H9 (cell line): ENCODE measurements at regions not wholly inside any gene's neighbourhood (a gene's known extent, or its start where the extent isn't known, plus 50 kb on each side); places are given as distances from the start of the nearest gene placed in this dataset.

ENCODE experiments used
- DNase-seq: peaks from one replicate; pipeline ENCODE4 v3.0.0-alpha.2; 2017
- H2AFZ ChIP-seq: one replicate; pipeline ENCODE4 v1.6.1; 2013; ENCODE audit warnings: mild to moderate bottlenecking, low read length, control low read depth, moderate library complexity
- H2AK5ac ChIP-seq: 2 replicates; pipeline ENCODE4 v1.6.1; 2013; ENCODE audit warnings: low read length, control low read depth, mixed read lengths; ENCODE audit not compliant: insufficient read length
- H2BK120ac ChIP-seq: one replicate; pipeline ENCODE4 v1.6.1; 2013; ENCODE audit warnings: low read depth, mild to moderate bottlenecking, low read length, control low read depth, inconsistent platforms; ENCODE audit not compliant: poor library complexity, severe bottlenecking
- H2BK12ac ChIP-seq: 2 replicates; pipeline ENCODE4 v1.6.1; 2013; ENCODE audit warnings: low read length, control low read depth, mixed read lengths, low read depth; ENCODE audit not compliant: insufficient read length
- H2BK15ac ChIP-seq: 2 replicates; pipeline ENCODE4 v1.6.1; 2013; ENCODE audit warnings: low read depth, low read length, control low read depth
- H2BK20ac ChIP-seq: one replicate; pipeline ENCODE4 v1.6.1; 2013; ENCODE audit warnings: low read depth, mild to moderate bottlenecking, low read length, control low read depth, inconsistent platforms; ENCODE audit not compliant: poor library complexity, severe bottlenecking
- H2BK5ac ChIP-seq: 2 replicates; pipeline ENCODE4 v1.6.1; 2013; ENCODE audit warnings: low read length, control low read depth, mixed read lengths; ENCODE audit not compliant: insufficient read length
- H3K14ac ChIP-seq: 2 replicates; pipeline ENCODE4 v1.6.1; 2013; ENCODE audit warnings: low read length, control low read depth; ENCODE audit not compliant: insufficient read depth
- H3K18ac ChIP-seq: 2 replicates; pipeline ENCODE4 v1.6.1; 2013; ENCODE audit warnings: low read depth, mild to moderate bottlenecking, mixed read lengths, low read length, control low read depth; ENCODE audit not compliant: insufficient read length
- H3K23ac ChIP-seq: 2 replicates; pipeline ENCODE4 v1.6.1; 2013; ENCODE audit warnings: low read length, control low read depth, mixed read lengths, low read depth; ENCODE audit not compliant: insufficient read length
- H3K23me2 ChIP-seq: 2 replicates; pipeline ENCODE4 v1.6.1; 2013; ENCODE audit warnings: low read depth, mild to moderate bottlenecking, mixed read lengths, low read length, control low read depth; ENCODE audit not compliant: insufficient read length, poor library complexity, severe bottlenecking
- H3K27ac ChIP-seq: 2 replicates; pipeline ENCODE4 v1.5.1; 2013; ENCODE audit warnings: low read length, control low read depth, mixed read lengths, low read depth; ENCODE audit not compliant: insufficient read length
- H3K27me3 ChIP-seq: 2 replicates; pipeline ENCODE4 v1.6.1; 2013; ENCODE audit warnings: low read length, control low read depth, inconsistent platforms; ENCODE audit not compliant: insufficient read depth
- H3K4ac ChIP-seq: 2 replicates; pipeline ENCODE4 v1.6.1; 2013; ENCODE audit warnings: low read depth, mild to moderate bottlenecking, control low read depth, inconsistent platforms, low read length, moderate library complexity
- H3K4me1 ChIP-seq: 2 replicates; pipeline ENCODE4 v1.6.1; 2013; ENCODE audit warnings: low read length, control low read depth, inconsistent platforms; ENCODE audit not compliant: insufficient read depth
- H3K4me2 ChIP-seq: 2 replicates; pipeline ENCODE4 v1.6.1; 2013; ENCODE audit warnings: low read length, control low read depth, mixed read lengths; ENCODE audit not compliant: insufficient read length, insufficient read depth
- H3K56ac ChIP-seq: 2 replicates; pipeline ENCODE4 v1.6.1; 2013; ENCODE audit warnings: low read depth, mild to moderate bottlenecking, mixed read lengths, low read length, control low read depth; ENCODE audit not compliant: insufficient read length
- H3K79me1 ChIP-seq: 2 replicates; pipeline ENCODE4 v1.6.1; 2013; ENCODE audit warnings: low read depth, mild to moderate bottlenecking, moderate library complexity, low read length, control low read depth, inconsistent platforms; ENCODE audit not compliant: insufficient read depth, poor library complexity, severe bottlenecking
- H3K79me2 ChIP-seq: 2 replicates; pipeline ENCODE4 v1.6.1; 2013; ENCODE audit warnings: low read length, control low read depth, inconsistent platforms; ENCODE audit not compliant: insufficient read depth
- H3K9ac ChIP-seq: 2 replicates; pipeline ENCODE4 v1.6.1; 2013; ENCODE audit warnings: low read length, control low read depth, mixed read lengths; ENCODE audit not compliant: insufficient read length; ENCODE audit errors: extremely low read depth
- H3K9me3 ChIP-seq: one replicate; pipeline ENCODE4 v1.6.1; 2013; ENCODE audit warnings: low read depth, low read length, inconsistent platforms; ENCODE audit not compliant: control insufficient read depth
- H3T11ph ChIP-seq: one replicate; pipeline ENCODE4 v1.6.1; 2013; ENCODE audit warnings: mild to moderate bottlenecking, low read length, control low read depth, inconsistent platforms
- H4K20me1 ChIP-seq: one replicate; pipeline ENCODE4 v1.6.1; 2013; ENCODE audit not compliant: control insufficient read depth, insufficient read length, insufficient read depth
- H4K5ac ChIP-seq: 2 replicates; pipeline ENCODE4 v1.6.1; 2013; ENCODE audit warnings: low read depth, mild to moderate bottlenecking, mixed read lengths, low read length, control low read depth; ENCODE audit not compliant: insufficient read length
- H4K8ac ChIP-seq: replicated peaks from 2 replicates; pipeline ENCODE4 v1.6.1; 2013; ENCODE audit warnings: low read length, control low read depth, mixed read lengths, low read depth; ENCODE audit not compliant: insufficient read length
- H4K91ac ChIP-seq: 2 replicates; pipeline ENCODE4 v1.6.1; 2013; ENCODE audit warnings: low read depth, mild to moderate bottlenecking, moderate library complexity, mixed read lengths, low read length, control low read depth; ENCODE audit not compliant: insufficient read length
- H3K27ac Mint-ChIP-seq, 3 experiments: 2 replicates in 2 of 3; 3 replicates in 1 of 3; pipeline ENCODE4 v1.8.0; 2020 to 2021; ENCODE audit warnings: mixed read lengths in 3 of 3, mild to moderate bottlenecking in 1 of 3, moderate library complexity in 1 of 3
- H3K27me3 Mint-ChIP-seq: 2 replicates; pipeline ENCODE4 v1.8.0; 2021; ENCODE audit warnings: low read depth, mild to moderate bottlenecking, moderate library complexity, mixed read lengths
- H3K36me3 Mint-ChIP-seq, 3 experiments: 2 replicates in 2 of 3; 3 replicates in 1 of 3; pipeline ENCODE4 v1.8.0; 2020 to 2021; ENCODE audit warnings: low read depth in 3 of 3, mixed read lengths in 3 of 3; ENCODE audit not compliant: insufficient read depth in 1 of 3
- H3K4me1 Mint-ChIP-seq, 2 experiments: 2 replicates each; pipeline ENCODE4 v1.8.0; 2020; ENCODE audit warnings: mixed read lengths in 2 of 2
- H3K4me3 Mint-ChIP-seq, 2 experiments: 2 replicates in 1 of 2; 3 replicates in 1 of 2; pipeline ENCODE4 v1.8.0; 2020 to 2021; ENCODE audit warnings: mild to moderate bottlenecking in 2 of 2, mixed read lengths in 2 of 2, moderate library complexity in 1 of 2
- H3K9me3 Mint-ChIP-seq, 2 experiments: 2 replicates in 1 of 2; 3 replicates in 1 of 2; pipeline ENCODE4 v1.8.0; 2020; ENCODE audit warnings: mild to moderate bottlenecking in 2 of 2, mixed read lengths in 2 of 2, moderate library complexity in 1 of 2
- WGBS: extraction: QIAGEN DNeasy Blood & Tissue Kit; methylation state at CpG from one replicate; pipeline ENCODE4 v1.1.7; 2013; ENCODE audit warnings: missing lambda C conversion rate, low lambda C conversion rate, mixed read lengths; ENCODE audit not compliant: insufficient read length; ENCODE audit errors: extremely low coverage; 5-methylcytosine and 5-hydroxymethylcytosine counted together
- TF ChIP-seq, protein P1 (sequence below): fragments of 200-600 bp; sonication (generic); conservative IDR thresholded peaks from 3 replicates; pipeline ENCODE4 v1.8.0; 2021; ENCODE audit warnings: antibody characterized with exemption, mild to moderate bottlenecking

DNA sequence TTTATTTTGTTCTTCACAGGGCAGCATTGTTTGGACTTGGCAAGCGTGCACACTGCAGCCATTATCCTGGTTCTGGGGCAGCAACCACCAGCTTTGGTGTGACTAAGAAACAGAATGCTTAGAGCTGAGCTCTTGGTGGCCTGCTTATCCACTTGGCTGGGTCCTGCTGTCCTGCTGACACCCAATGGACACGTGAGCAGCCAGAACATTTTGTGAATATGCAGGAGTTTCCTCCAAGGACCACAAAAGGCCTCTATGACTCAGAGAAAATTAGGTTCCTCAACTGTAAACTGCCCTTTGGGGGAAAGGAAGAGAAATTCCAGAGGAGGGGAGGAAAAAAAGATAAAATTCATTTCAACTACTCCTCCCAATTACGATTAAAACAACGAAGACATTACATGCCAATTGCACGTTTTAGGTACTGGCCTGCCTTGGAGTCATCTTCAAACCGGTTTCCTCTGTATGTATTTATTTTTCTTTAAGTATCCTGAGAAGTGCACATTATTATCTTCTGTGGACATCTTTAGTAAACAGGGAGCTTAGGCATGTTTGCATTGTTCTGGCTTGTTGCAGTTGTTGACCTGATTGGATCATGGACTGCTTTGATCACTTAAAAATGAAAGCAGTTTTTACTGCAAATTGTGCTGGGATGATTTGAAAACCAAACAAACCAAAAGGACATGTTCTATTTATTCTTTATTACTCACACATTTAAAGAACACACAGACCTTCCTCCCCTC is 82.3 kb upstream of the TLE4 start:
- Histone ChIP-seq H3K79me1 (no peaks in the 10 kb centered on the region), H2AFZ (no peak overlapping the region), H4K8ac (no peak overlapping the region), H2BK15ac (no peak overlapping the region), H3K9me3 (no peaks in the 10 kb centered on the region), H3K14ac (no peak overlapping the region), H2AK5ac (no peak overlapping the region), H3K56ac (no peak overlapping the region), H4K20me1 (no peaks in the 10 kb centered on the region), H3K4me2 (no peak overlapping the region), H2BK5ac (no peak overlapping the region), H2BK120ac (no peak overlapping the region), H3T11ph (no peak overlapping the region), H2BK12ac (no peak overlapping the region), H2BK20ac (no peak overlapping the region), H3K79me2 (no peaks in the 10 kb centered on the region), H3K9ac (no peak overlapping the region), H3K23me2 (no peaks in the 10 kb centered on the region), H3K4ac (no peak overlapping the region), H3K27me3 (no peaks in the 10 kb centered on the region), H3K27ac (no peak overlapping the region), H4K91ac (no peak overlapping the region), H3K4me1 (no peaks in the 10 kb centered on the region), H3K23ac (no peak overlapping the region), H4K5ac (no peak overlapping the region), H3K18ac (no peak overlapping the region)
- H3K27ac Mint-ChIP-seq = peak overlapping the region in 1 of 3 experiments; percentile 65; a peak in 1 of 7 replicates
- peaks cover 3 to 5% of the 10 kb centered on the region in 2 experiments; a peak in 1 of 4 replicates for H3K4me1 Mint-ChIP-seq
- no peak for DNase-seq
- H3K27me3 Mint-ChIP-seq = no peaks in the 10 kb centered on the region
- no peaks in the 10 kb centered on the region for H3K36me3 Mint-ChIP-seq
- TF ChIP-seq, protein P1, sequence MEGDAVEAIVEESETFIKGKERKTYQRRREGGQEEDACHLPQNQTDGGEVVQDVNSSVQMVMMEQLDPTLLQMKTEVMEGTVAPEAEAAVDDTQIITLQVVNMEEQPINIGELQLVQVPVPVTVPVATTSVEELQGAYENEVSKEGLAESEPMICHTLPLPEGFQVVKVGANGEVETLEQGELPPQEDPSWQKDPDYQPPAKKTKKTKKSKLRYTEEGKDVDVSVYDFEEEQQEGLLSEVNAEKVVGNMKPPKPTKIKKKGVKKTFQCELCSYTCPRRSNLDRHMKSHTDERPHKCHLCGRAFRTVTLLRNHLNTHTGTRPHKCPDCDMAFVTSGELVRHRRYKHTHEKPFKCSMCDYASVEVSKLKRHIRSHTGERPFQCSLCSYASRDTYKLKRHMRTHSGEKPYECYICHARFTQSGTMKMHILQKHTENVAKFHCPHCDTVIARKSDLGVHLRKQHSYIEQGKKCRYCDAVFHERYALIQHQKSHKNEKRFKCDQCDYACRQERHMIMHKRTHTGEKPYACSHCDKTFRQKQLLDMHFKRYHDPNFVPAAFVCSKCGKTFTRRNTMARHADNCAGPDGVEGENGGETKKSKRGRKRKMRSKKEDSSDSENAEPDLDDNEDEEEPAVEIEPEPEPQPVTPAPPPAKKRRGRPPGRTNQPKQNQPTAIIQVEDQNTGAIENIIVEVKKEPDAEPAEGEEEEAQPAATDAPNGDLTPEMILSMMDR = no peak
- H3K4me3 Mint-ChIP-seq = no peak overlapping the region
- no peaks in the 10 kb centered on the region; a peak in 1 of 5 replicates for H3K9me3 Mint-ChIP-seq
- WGBS = no CpG with 5 or more reads among the region's 6 CpGs
